Liver (tissue), 3 donors: ENCODE measurements at regions not wholly inside any gene's neighbourhood (a gene's known extent, or its start where the extent isn't known, plus 50 kb on each side); places are given as distances from the start of the nearest gene placed in this dataset.

Experiments used
- EGR1 ChIP-seq, 2 donors: IDR thresholded peaks; 2 replicates each; pipeline ENCODE4 v1.6.1; 2016 to 2018; ENCODE audit warnings: antibody characterized with exemption in 2 of 2, low read depth in 2 of 2
- GABPA ChIP-seq, 2 donors: IDR thresholded peaks in 1 of 2; conservative IDR thresholded peaks in 1 of 2; 2 replicates each; pipeline ENCODE4 v1.6.1; 2016; ENCODE audit warnings: antibody characterized with exemption in 2 of 2, mild to moderate bottlenecking in 1 of 2, moderate library complexity in 1 of 2
- JUND ChIP-seq, 2 donors: IDR thresholded peaks; 2 replicates each; pipeline ENCODE4 v1.6.1; 2016; ENCODE audit warnings: antibody characterized with exemption in 2 of 2
- YY1 ChIP-seq: IDR thresholded peaks from 2 replicates; pipeline ENCODE4 v1.6.1; 2016; ENCODE audit warnings: antibody characterized with exemption, mild to moderate bottlenecking
- TF ChIP-seq, protein P1 (sequence below): fragments of 150-350 bp; IDR thresholded peaks from 2 replicates; pipeline ENCODE4 v1.5.1; 2017; ENCODE audit warnings: improper control_type of control experiment, low read depth, low read length; ENCODE audit not compliant: missing input control
- TF ChIP-seq, protein P2 (sequence below): IDR thresholded peaks from 2 replicates; pipeline ENCODE4 v1.6.1; 2016; ENCODE audit warnings: antibody characterized with exemption
- donor health status: healthy.
- donor health status: healthy.

DNA sequence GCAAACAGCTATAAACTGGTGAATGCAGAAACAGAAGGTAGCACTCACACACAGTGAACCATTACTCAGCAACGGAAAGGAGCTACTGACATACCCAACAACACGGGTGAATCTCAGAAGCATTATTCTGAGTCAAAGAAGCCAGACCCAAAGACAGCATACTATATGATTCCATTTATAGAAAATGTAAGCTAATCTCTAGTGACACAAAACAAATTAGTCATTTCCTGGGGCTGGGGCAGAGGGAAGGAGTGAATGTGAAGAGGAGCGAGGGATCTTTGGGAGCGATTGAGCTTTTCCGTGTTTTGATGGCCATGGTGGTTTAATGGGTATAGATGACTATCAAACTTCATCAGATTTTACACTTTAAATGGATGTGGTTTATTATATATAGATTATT, 614.6 kb downstream of the DHX35 start:
- TF ChIP-seq, protein P1, sequence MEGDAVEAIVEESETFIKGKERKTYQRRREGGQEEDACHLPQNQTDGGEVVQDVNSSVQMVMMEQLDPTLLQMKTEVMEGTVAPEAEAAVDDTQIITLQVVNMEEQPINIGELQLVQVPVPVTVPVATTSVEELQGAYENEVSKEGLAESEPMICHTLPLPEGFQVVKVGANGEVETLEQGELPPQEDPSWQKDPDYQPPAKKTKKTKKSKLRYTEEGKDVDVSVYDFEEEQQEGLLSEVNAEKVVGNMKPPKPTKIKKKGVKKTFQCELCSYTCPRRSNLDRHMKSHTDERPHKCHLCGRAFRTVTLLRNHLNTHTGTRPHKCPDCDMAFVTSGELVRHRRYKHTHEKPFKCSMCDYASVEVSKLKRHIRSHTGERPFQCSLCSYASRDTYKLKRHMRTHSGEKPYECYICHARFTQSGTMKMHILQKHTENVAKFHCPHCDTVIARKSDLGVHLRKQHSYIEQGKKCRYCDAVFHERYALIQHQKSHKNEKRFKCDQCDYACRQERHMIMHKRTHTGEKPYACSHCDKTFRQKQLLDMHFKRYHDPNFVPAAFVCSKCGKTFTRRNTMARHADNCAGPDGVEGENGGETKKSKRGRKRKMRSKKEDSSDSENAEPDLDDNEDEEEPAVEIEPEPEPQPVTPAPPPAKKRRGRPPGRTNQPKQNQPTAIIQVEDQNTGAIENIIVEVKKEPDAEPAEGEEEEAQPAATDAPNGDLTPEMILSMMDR, result no peak
- TF ChIP-seq YY1 (no peak), GABPA (IDR thresholded peaks at IDR 0.05 in 1 of 2, conservative IDR thresholded peaks at IDR 0.05 in 1 of 2) (no peak), JUND (IDR thresholded peaks at IDR 0.05) (no peak), EGR1 (IDR thresholded peaks at IDR 0.05; ENCODE audit: low read depth in 2 of 2) (no peak)
- TF ChIP-seq, protein P2, sequence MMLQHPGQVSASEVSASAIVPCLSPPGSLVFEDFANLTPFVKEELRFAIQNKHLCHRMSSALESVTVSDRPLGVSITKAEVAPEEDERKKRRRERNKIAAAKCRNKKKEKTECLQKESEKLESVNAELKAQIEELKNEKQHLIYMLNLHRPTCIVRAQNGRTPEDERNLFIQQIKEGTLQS, result no peak
